ENCODE measurements at regions not wholly inside any gene's neighbourhood (a gene's known extent, or its start where the extent isn't known, plus 50 kb on each side); places are given as distances from the start of the nearest gene placed in this dataset.

DNA sequence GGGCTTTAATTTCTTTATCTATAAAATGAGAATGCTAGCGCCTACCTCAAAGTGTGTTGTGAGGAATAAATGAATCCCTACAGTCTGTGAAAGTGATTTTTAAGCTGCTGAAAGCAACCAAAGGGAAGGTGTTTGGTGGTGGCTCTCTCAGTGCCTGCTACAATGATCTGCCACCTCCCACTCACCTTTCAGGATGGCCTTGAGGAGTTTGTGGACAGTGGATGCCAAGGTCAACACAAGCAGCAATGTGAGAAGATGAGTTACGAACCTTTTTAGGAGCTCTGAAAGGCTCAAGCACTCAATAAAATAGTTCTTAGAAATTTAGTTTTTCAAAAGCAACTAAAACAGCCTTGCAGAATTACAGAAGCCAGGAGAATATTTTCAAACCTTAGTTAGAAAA lies 176.6 kb upstream of the DPT start:
- no peak for ATAC-seq
- no peak for TF ChIP-seq ZFP30 (CRISPR knock-in tag; IDR thresholded peaks at IDR 0.05)
- no peak for TF ChIP-seq GLIS3 (CRISPR knock-in tag; IDR thresholded peaks at IDR 0.05)
- no peak for TF ChIP-seq ESRRG (CRISPR knock-in tag; IDR thresholded peaks at IDR 0.05)
- TF ChIP-seq, protein P1, sequence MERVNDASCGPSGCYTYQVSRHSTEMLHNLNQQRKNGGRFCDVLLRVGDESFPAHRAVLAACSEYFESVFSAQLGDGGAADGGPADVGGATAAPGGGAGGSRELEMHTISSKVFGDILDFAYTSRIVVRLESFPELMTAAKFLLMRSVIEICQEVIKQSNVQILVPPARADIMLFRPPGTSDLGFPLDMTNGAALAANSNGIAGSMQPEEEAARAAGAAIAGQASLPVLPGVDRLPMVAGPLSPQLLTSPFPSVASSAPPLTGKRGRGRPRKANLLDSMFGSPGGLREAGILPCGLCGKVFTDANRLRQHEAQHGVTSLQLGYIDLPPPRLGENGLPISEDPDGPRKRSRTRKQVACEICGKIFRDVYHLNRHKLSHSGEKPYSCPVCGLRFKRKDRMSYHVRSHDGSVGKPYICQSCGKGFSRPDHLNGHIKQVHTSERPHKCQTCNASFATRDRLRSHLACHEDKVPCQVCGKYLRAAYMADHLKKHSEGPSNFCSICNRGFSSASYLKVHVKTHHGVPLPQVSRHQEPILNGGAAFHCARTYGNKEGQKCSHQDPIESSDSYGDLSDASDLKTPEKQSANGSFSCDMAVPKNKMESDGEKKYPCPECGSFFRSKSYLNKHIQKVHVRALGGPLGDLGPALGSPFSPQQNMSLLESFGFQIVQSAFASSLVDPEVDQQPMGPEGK (CRISPR knock-in tag; IDR thresholded peaks at IDR 0.05; ENCODE audit: borderline replicate concordance) = no peak

DNA sequence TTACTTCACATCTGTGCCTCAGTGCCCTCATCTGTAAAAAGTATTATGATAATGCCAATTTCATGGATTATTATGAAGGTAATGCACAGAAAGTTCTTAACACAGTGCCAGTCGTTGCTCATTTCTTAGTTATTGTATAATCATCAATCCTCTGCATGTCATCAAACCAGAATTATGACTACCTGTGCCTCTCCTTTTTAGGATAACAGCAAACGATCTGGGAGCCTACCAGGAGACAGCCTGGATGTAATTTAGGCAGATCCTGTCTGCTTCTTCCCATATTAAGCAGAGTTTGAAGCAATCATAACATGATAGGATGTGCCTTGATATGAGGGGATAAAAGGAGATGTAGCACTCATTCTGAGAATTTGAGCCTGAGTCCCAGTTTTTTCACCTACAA lies 177.4 kb upstream of the DPT start:
- TF ChIP-seq ISL1 (CRISPR knock-in tag; IDR thresholded peaks at IDR 0.05) (no peak), ZNF565 (CRISPR knock-in tag; conservative IDR thresholded peaks at IDR 0.05; ENCODE audit: low read depth) (no peak), ARNTL (CRISPR knock-in tag; IDR thresholded peaks at IDR 0.05; ENCODE audit: borderline replicate concordance, low read depth) (no peak), ZNF70 (CRISPR knock-in tag; IDR thresholded peaks at IDR 0.05) (no peak), ZC3H10 (CRISPR knock-in tag; IDR thresholded peaks at IDR 0.05) (no peak), ESRRG (CRISPR knock-in tag; IDR thresholded peaks at IDR 0.05) (no peak), BACH2 (CRISPR knock-in tag; IDR thresholded peaks at IDR 0.05; ENCODE audit: borderline replicate concordance) (no peak), CSRNP3 (CRISPR knock-in tag; IDR thresholded peaks at IDR 0.05) (no peak), RARB (CRISPR knock-in tag; IDR thresholded peaks at IDR 0.05) (no peak), TCF4 (CRISPR knock-in tag; IDR thresholded peaks at IDR 0.05; ENCODE audit: borderline replicate concordance) (no peak), SNAI2 (CRISPR knock-in tag; IDR thresholded peaks at IDR 0.05) (no peak), ZFP3 (CRISPR knock-in tag; IDR thresholded peaks at IDR 0.05) (no peak), TSHZ2 (CRISPR knock-in tag; IDR thresholded peaks at IDR 0.05) (no peak), CSDC2 (CRISPR knock-in tag; IDR thresholded peaks at IDR 0.05) (no peak), ZFP30 (CRISPR knock-in tag; IDR thresholded peaks at IDR 0.05) (no peak), CREB5 (CRISPR knock-in tag; IDR thresholded peaks at IDR 0.05; ENCODE audit: low read depth) (no peak), TOX (CRISPR knock-in tag; IDR thresholded peaks at IDR 0.05; ENCODE audit: borderline replicate concordance) (no peak), GLIS3 (CRISPR knock-in tag; IDR thresholded peaks at IDR 0.05) (no peak)
- TF ChIP-seq, protein P1 (CRISPR knock-in tag; IDR thresholded peaks at IDR 0.05; ENCODE audit: borderline replicate concordance) = no peak
- no peak for ATAC-seq

- no peak for ATAC-seq
- TF ChIP-seq CREB5 (CRISPR knock-in tag; IDR thresholded peaks at IDR 0.05; ENCODE audit: low read depth) = no peak
- no peak for TF ChIP-seq ZNF8 (CRISPR knock-in tag; IDR thresholded peaks at IDR 0.05)
- TF ChIP-seq ISL1 (CRISPR knock-in tag; IDR thresholded peaks at IDR 0.05) = no peak
- TF ChIP-seq ZC3H10 (CRISPR knock-in tag; IDR thresholded peaks at IDR 0.05) = no peak
- TF ChIP-seq TSHZ2 (CRISPR knock-in tag; IDR thresholded peaks at IDR 0.05) = no peak
- TF ChIP-seq ZNF565 (CRISPR knock-in tag; conservative IDR thresholded peaks at IDR 0.05; ENCODE audit: low read depth) = no peak
- no peak for TF ChIP-seq TCF4 (CRISPR knock-in tag; IDR thresholded peaks at IDR 0.05; ENCODE audit: borderline replicate concordance)
- TF ChIP-seq RARB (CRISPR knock-in tag; IDR thresholded peaks at IDR 0.05) = no peak
Measured at GRCh38 chr1:168907053-168907452, 178.0 kb upstream of the DPT start.
